Activated CD4-positive, CD25-positive, alpha-beta regulatory T cell treated with anti-CD3 and anti-CD28 coated beads, Interleukin-2, amount 50 U/mL, for 72 hours (primary cell): ENCODE measurements at regions not wholly inside any gene's neighbourhood (a gene's known extent, or its start where the extent isn't known, plus 50 kb on each side); places are given as distances from the start of the nearest gene placed in this dataset.
"Not testable (repeated sequence)": the region's sequence is repeated elsewhere in the genome, so short reads cannot be mapped to it uniquely, and the experiment has no call there.

ENCODE experiments used
- DNase-seq: peaks from one replicate; pipeline ENCODE4 v3.0.0; 2021

- no peak for DNase-seq
Measured at GRCh38 chr20:53738039-53738944, 144.7 kb upstream of the ZNF217 start.

GRCh38 chr20:53737396-53738038 is 143.9 kb upstream of the ZNF217 start:
- no peak for DNase-seq

- no peak for DNase-seq
Measured at GRCh38 chr20:53736757-53737395, 143.2 kb upstream of the ZNF217 start.

- DNase-seq: no peak
Measured at GRCh38 chr20:53736122-53736756, 142.6 kb upstream of the ZNF217 start.

- no peak for DNase-seq
Measured at GRCh38 chr20:53735536-53736050, 142.0 kb upstream of the ZNF217 start.

GRCh38 chr20:53734006-53734688 is 140.5 kb upstream of the ZNF217 start:
- DNase-seq: no peak

GRCh38 chr20:53731595-53731994 is 138.0 kb upstream of the ZNF217 start:
- no peak for DNase-seq

- DNase-seq: no peak
Measured at GRCh38 chr20:53728359-53728758, 134.7 kb upstream of the ZNF217 start.

GRCh38 chr20:53727239-53727638 is 133.6 kb upstream of the ZNF217 start:
- not testable (repeated sequence) for DNase-seq

- DNase-seq: no peak
Measured at GRCh38 chr20:53725575-53725970, 131.9 kb upstream of the ZNF217 start.

- DNase-seq: no peak
Measured at GRCh38 chr20:53723621-53724020, 130.0 kb upstream of the ZNF217 start.

- no peak for DNase-seq
Measured at GRCh38 chr20:53723045-53723444, 129.4 kb upstream of the ZNF217 start.

- no peak for DNase-seq
Measured at GRCh38 chr20:53722515-53723036, 128.9 kb upstream of the ZNF217 start.

- DNase-seq: not testable (repeated sequence)
Measured at GRCh38 chr20:53721445-53721963, 127.9 kb upstream of the ZNF217 start.

- not testable (repeated sequence) for DNase-seq
Measured at GRCh38 chr20:53719171-53719803, 125.6 kb upstream of the ZNF217 start.

- no peak for DNase-seq
Measured at GRCh38 chr20:53718142-53719021, 124.7 kb upstream of the ZNF217 start.

GRCh38 chr20:53716395-53716794 is 122.8 kb upstream of the ZNF217 start:
- DNase-seq: no peak

GRCh38 chr20:53714524-53714923 is 120.9 kb upstream of the ZNF217 start:
- DNase-seq: no peak

- DNase-seq: no peak
Measured at GRCh38 chr20:53713328-53714056, 119.9 kb upstream of the ZNF217 start.
